Loucy (cell line): ENCODE measurements at regions not wholly inside any gene's neighbourhood (a gene's known extent, or its start where the extent isn't known, plus 50 kb on each side); places are given as distances from the start of the nearest gene placed in this dataset.

Source experiments
- H2AFZ ChIP-seq: fragments of 200-600 bp; sonication (generic); 2 replicates; pipeline ENCODE4 v1.6.0; 2016; ENCODE audit warnings: antibody characterized with exemption, mild to moderate bottlenecking, low read length, moderate library complexity
- H3F3A ChIP-seq: fragments of 200-600 bp; 2 replicates; pipeline ENCODE4 v1.6.0; 2016; ENCODE audit warnings: antibody characterized with exemption, low read depth, mild to moderate bottlenecking
- H3K27me3 ChIP-seq: fragments of 200-600 bp; sonication (generic); 2 replicates; pipeline ENCODE4 v1.6.1; 2014; ENCODE audit warnings: low read length, mild to moderate bottlenecking; ENCODE audit not compliant: insufficient read depth, poor library complexity, severe bottlenecking
- H3K36me3 ChIP-seq: fragments of 200-600 bp; sonication (generic); 2 replicates; pipeline ENCODE4 v1.6.1; 2016; ENCODE audit warnings: low read length; ENCODE audit not compliant: insufficient read depth
- H3K4me1 ChIP-seq: fragments of 200-600 bp; sonication (generic); 2 replicates; pipeline ENCODE4 v1.5.1; 2014; ENCODE audit warnings: low read length, mild to moderate bottlenecking; ENCODE audit not compliant: insufficient read depth, poor library complexity, severe bottlenecking
- H3K4me2 ChIP-seq: fragments of 200-600 bp; sonication (generic); 2 replicates; pipeline ENCODE4 v1.6.0; 2014; ENCODE audit warnings: antibody characterized with exemption, low read length, low read depth, mild to moderate bottlenecking; ENCODE audit not compliant: poor library complexity, severe bottlenecking
- H3K4me3 ChIP-seq: fragments of 200-600 bp; sonication (generic); 2 replicates; pipeline ENCODE4 v1.5.1; 2014; ENCODE audit warnings: low read length, mild to moderate bottlenecking, mixed read lengths; ENCODE audit not compliant: poor library complexity, severe bottlenecking
- H3K79me2 ChIP-seq: fragments of 200-600 bp; sonication (generic); 2 replicates; pipeline ENCODE4 v1.6.1; 2014; ENCODE audit warnings: low read length; ENCODE audit not compliant: insufficient read depth
- H3K9ac ChIP-seq: fragments of 200-600 bp; sonication (generic); 2 replicates; pipeline ENCODE4 v1.6.0; 2014; ENCODE audit warnings: mild to moderate bottlenecking, low read depth, low read length, moderate library complexity; ENCODE audit not compliant: poor library complexity, severe bottlenecking
- H3K9me2 ChIP-seq: fragments of 200-600 bp; sonication (generic); replicated peaks from 2 replicates; pipeline ENCODE4 v1.6.1; 2016; ENCODE audit warnings: low read depth, low read length, mixed read lengths
- H3K9me3 ChIP-seq: fragments of 200-600 bp; sonication (generic); 2 replicates; pipeline ENCODE4 v1.6.1; 2014; ENCODE audit warnings: mild to moderate bottlenecking, antibody characterized with exemption, low read length, low read depth; ENCODE audit not compliant: insufficient read depth
- H4K20me1 ChIP-seq: fragments of 200-600 bp; sonication (generic); 2 replicates; pipeline ENCODE4 v1.6.0; 2014; ENCODE audit warnings: antibody characterized with exemption, low read length, mild to moderate bottlenecking; ENCODE audit not compliant: insufficient read depth, poor library complexity, severe bottlenecking
- EZH2phosphoT487 ChIP-seq: fragments of 200-600 bp; IDR thresholded peaks from 2 replicates; pipeline ENCODE4 v1.6.1; 2018; ENCODE audit warnings: antibody characterized with exemption, mild to moderate bottlenecking, moderate library complexity, borderline replicate concordance
- TF ChIP-seq, protein P1 (sequence below): fragments of 200-600 bp; sonication (generic); conservative IDR thresholded peaks from 2 replicates; pipeline ENCODE4 v1.5.1; 2014; ENCODE audit warnings: mild to moderate bottlenecking, antibody characterized with exemption, low read length

DNA sequence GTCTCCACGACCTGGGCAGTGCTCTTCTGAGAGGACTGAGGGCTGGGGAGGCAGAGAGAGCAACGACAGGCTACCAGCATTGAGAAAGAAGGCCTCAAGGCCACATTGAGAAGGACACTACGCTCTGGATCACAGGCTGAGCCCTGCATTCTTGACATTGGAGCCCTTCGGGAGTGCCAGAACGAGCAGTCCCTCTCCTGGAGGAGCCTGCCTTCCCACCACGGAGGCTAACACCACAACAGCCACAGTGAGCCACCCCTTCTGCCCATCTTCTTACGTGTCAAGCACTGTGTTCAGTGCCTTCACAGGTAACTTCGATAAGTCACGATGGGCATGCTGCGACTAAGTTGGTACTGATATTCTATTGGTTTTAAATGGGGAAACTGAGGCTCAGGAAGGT, 267.8 kb downstream of the RPS24 start:
- H3K79me2 ChIP-seq, result no peaks in the 10 kb centered on the region
- H2AFZ ChIP-seq, result no peak overlapping the region
- peak overlapping the region; percentile 90 for H3K9ac ChIP-seq
- no peaks in the 10 kb centered on the region for H4K20me1 ChIP-seq
- no peaks in the 10 kb centered on the region for H3K9me3 ChIP-seq
- H3K4me2 ChIP-seq, result no peak overlapping the region
- H3K4me1 ChIP-seq, result peaks cover 24% of the 10 kb centered on the region
- H3K27me3 ChIP-seq, result no peaks in the 10 kb centered on the region
- peaks cover 3% of the 10 kb centered on the region; the same call in 1 of the 2 replicates for H3F3A ChIP-seq
- no peaks in the 10 kb centered on the region for H3K36me3 ChIP-seq
- no peaks in the 10 kb centered on the region for H3K9me2 ChIP-seq
- no peak overlapping the region for H3K4me3 ChIP-seq
- no peak for TF ChIP-seq EZH2phosphoT487
- TF ChIP-seq, protein P1, sequence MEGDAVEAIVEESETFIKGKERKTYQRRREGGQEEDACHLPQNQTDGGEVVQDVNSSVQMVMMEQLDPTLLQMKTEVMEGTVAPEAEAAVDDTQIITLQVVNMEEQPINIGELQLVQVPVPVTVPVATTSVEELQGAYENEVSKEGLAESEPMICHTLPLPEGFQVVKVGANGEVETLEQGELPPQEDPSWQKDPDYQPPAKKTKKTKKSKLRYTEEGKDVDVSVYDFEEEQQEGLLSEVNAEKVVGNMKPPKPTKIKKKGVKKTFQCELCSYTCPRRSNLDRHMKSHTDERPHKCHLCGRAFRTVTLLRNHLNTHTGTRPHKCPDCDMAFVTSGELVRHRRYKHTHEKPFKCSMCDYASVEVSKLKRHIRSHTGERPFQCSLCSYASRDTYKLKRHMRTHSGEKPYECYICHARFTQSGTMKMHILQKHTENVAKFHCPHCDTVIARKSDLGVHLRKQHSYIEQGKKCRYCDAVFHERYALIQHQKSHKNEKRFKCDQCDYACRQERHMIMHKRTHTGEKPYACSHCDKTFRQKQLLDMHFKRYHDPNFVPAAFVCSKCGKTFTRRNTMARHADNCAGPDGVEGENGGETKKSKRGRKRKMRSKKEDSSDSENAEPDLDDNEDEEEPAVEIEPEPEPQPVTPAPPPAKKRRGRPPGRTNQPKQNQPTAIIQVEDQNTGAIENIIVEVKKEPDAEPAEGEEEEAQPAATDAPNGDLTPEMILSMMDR, result no peak

DNA sequence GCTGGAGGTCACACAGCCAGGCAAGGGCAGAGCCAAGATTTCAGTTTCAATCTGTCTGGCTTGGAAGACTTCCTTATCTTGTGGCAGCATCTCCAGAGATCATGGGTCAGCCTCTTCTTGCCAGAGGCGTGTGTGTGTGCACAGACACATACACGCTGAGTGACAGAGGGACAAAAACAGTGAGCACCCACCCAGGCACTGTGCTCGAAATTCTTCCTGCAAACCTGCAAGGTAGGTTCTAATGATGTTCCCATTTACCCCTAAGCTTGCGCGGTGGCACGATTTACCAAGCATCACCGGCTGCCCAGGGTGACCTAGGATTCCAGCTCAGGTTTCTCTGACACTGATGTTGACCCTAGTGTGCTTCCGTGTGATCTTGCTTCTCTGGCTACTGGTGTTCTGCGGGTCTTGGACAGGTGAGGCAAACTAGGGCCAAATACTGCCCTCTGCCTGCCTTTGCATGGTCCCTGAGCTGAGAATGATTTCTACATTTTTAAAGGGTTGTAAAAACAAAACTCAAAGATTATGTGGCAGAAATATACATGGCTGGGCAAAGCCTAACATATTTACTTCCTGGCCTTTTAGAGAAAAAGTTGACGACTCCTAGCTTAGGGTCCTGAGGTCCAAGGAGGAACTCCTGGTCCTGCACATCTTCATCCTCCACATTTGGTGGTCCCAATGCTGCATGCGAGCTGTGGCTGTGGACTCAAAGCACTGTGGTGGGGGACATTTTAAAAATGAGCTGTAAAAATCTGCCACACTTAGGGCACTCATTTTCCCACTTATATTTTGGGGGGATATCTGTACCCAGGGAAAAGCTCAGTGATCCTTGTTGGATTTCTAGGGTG, 268.5 kb downstream of the RPS24 start:
- peak overlapping the region; percentile 90 for H3K9ac ChIP-seq
- H4K20me1 ChIP-seq, result no peaks in the 10 kb centered on the region
- H3K4me2 ChIP-seq, result peak overlapping the region; percentile 94
- H3K79me2 ChIP-seq, result no peaks in the 10 kb centered on the region
- no peaks in the 10 kb centered on the region for H3K36me3 ChIP-seq
- no peak for TF ChIP-seq EZH2phosphoT487
- TF ChIP-seq, protein P1, result peak; percentile 62
- peaks cover 3% of the 10 kb centered on the region; the same call in 1 of the 2 replicates for H3F3A ChIP-seq
- 0 out of 2 replicates have a peak overlapping the region, but pooled peaks have one; percentile 76 for H2AFZ ChIP-seq
- H3K4me3 ChIP-seq, result peak overlapping the region; percentile 78
- H3K4me1 ChIP-seq, result peaks cover 24% of the 10 kb centered on the region
- no peaks in the 10 kb centered on the region for H3K9me3 ChIP-seq
- H3K27me3 ChIP-seq, result no peaks in the 10 kb centered on the region
- no peaks in the 10 kb centered on the region for H3K9me2 ChIP-seq

- H3K9me3 ChIP-seq, result no peaks in the 10 kb centered on the region
- H3K27me3 ChIP-seq, result no peaks in the 10 kb centered on the region
- peak overlapping the region; percentile 94 for H3K4me2 ChIP-seq
- H3K79me2 ChIP-seq, result no peaks in the 10 kb centered on the region
- H2AFZ ChIP-seq, result peak overlapping the region; percentile 76
- H4K20me1 ChIP-seq, result no peaks in the 10 kb centered on the region
- no peaks in the 10 kb centered on the region for H3K36me3 ChIP-seq
- H3K4me3 ChIP-seq, result peak overlapping the region; percentile 78
- no peak for TF ChIP-seq EZH2phosphoT487
- TF ChIP-seq, protein P1, result no peak
- H3K4me1 ChIP-seq, result peaks cover 24% of the 10 kb centered on the region
- H3K9ac ChIP-seq, result peak overlapping the region; percentile 90
- H3F3A ChIP-seq, result peaks cover 3% of the 10 kb centered on the region; the same call in 1 of the 2 replicates
- no peaks in the 10 kb centered on the region for H3K9me2 ChIP-seq
Observed at GRCh38 chr10:78302739-78302988, 269.0 kb downstream of the RPS24 start.
